GM21390 (cell line): ENCODE measurements at regions not wholly inside any gene's neighbourhood (a gene's known extent, or its start where the extent isn't known, plus 50 kb on each side); places are given as distances from the start of the nearest gene placed in this dataset.
"Not testable (repeated sequence)": the region's sequence is repeated elsewhere in the genome, so short reads cannot be mapped to it uniquely, and the experiment has no call there.

Experiments used
- ATAC-seq: cut with Tn5 transposase; IDR thresholded peaks from one replicate; pipeline ENCODE4 v1.9.1; 2021; ENCODE audit not compliant: unreplicated experiment

DNA sequence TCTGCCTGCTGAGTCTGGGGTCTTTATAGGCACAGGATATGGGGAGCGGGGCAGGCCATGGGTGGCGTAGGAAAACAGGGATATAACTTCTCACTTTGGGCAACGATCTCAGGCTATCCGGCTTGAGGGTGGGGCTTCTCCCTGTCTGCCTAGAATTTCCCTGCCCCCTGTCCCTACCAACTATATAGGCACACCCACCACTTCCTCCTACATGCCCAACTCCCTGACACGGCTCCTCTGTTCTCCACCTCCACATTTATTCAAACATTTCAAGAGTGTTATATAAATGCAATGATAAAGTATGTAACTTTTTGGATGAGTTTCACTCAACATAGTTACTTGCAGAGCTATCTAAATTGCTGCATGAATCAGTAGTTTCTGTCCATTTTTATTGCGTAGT, 363.2 kb upstream of the RORB start:
- no peak for ATAC-seq

DNA sequence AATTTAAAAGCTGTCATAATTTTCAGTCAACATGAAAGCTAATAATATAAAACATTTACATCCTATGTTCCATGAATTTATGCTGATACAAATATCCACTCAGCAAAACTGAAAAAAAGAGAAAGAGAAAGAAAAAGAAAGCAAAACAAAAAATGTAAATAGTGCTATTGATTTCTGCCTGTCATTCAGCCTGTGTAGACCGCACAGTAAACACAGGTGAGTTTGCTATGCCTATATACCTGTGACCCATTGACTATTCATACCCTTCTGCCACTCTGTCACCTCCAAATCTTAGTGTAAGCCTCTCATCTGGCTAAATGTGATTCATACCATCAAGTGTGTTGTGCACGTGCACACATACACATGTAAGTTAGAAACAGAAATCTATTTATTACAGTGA, 359.0 kb upstream of the RORB start:
- no peak for ATAC-seq

DNA sequence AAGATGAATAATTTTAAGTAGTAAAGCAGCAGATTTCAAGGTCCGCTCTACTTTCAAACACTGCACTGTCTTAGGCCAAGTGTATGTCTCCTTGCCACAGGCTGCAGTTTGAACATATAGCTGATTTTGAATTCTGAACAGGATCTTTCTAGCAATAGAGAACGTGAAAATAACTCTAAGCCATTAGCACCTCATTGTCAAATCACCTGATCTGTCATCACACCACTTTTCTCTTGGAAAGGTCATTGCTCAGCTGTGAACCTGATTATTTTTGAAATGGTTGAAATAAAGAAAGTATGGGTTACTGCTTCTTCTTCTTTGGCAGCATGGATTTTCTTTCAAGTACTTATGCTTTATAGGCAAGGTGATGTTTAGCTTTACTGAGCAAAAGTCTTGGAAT, 357.0 kb upstream of the RORB start:
- ATAC-seq = no peak

DNA sequence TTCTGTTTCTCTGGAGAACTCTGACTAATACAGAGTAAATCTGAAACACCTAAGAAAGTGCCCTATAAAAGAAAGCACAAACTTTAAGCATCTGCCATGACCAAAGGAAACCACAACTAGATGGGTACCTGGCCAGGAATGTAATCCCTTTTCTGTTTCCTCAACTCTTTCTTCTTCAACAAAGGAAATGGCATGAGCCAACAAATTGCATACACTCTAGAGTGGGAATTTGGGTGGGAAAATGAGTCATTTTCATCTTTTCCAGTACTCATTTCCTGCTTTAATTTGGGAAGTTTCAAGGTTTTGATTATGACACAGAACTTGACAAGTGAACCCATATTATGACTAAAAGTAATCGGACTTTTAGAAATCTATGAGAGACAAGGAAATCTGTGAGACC, 349.2 kb upstream of the RORB start:
- no peak for ATAC-seq

DNA sequence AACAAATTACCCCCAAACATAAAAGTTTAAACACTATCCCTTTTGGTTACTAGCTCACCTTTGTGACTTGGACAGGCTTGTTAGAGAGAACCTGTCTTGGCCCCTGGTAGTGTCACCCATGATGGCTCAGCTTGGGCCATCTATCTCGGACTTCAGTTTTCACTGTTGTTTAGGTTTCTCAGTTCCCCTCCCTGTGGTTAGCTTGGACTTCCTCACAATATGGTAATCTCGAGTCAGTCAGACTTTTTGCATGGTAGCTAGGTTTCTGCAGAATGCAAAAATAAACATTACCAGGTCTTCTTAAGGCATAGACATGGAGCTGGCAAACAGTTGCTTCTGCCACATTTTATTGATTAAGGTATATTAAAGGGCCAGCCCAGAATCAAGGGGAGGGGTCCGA, 324.3 kb upstream of the RORB start:
- peak; percentile 100 for ATAC-seq

DNA sequence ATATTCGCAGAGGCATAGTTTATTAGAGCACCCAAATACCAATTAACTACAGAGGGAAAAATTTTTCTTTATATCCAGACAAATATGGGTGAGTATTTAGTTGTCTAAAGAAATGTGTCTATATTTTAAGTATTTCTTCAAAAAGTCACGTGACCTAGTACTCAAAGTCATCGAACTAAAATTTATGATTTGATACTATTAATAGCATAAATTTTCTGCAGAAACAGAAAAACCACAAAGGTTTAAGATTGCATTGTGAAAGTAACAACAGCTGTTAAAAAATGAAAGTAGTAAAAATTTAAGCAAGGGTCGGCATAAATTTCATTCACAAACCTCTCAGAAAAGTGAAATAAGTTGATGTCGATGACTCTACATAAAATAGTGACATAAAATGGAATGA, 323.9 kb upstream of the RORB start:
- ATAC-seq = peak; percentile 45

DNA sequence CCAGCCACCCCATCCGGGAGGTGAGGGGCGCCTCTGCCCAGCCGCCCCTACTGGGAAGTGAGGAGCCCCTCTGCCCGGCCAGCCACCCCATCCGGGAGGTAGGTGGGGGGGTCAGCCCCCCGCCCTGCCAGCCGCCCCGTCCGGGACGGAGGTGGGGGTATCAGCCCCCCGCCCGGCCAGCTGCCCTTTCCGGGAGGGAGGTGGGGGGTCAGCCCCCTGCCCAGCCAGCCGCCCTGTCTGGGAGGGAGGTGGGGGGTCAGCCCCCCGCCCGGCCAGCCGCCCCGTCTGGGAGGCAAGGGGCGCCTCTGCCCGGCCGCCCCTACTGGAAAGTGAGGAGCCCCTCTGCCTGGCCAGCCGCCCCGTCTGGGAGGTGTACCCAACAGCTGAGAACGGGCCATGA, 299.4 kb upstream of the RORB start:
- ATAC-seq = not testable (repeated sequence)

DNA sequence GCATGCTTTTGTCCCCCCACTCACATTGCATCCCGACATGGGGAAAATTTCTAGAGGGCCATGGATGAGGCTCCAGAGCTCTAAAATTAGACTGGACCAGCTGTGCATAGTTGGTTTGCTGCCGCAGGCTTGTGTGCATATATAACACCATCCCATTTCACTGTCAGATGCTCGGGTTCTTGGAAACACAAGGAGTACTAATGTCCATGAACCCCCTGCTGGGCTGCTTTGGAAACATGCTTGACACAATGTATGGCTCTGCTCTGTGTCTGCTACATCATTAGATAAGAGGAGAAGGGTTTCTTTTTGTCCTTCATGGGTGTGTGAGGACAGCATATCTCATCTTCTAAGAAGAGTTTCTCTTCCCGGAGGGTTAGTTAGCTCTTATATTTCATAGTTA, 292.1 kb upstream of the RORB start:
- ATAC-seq = no peak

DNA sequence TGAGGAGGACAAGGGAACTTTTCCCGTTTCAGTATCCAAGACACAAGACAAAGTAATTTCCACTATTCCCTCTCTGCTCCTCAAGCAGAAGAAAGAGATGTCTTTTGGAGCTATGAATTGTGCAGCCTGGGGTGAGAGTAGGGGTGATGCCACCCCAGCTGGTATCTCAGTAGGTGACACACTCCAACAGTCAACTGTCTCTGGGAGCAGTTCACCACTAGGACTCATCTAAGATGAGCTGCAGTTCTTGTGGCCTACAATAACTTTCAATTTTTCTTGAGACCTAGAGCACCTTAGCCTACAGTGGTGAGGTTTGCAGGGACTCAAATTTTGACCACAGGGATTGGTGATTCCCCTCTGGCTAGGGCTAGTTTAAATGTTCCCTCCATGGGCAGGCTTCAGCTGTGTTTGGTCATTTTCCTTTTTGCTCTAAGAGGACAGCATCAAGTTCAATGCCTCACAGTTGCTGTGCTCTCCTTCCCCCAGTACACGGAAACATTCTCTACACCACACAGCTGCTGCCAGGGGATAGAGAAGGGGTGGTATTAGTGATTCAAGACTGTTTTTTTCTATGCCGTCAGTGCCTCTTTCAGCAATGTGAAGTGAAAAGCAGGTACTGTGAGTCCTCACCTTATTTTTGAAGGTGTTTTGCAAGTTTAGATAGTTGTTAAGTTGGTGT, 278.6 kb upstream of the RORB start:
- no peak for ATAC-seq

DNA sequence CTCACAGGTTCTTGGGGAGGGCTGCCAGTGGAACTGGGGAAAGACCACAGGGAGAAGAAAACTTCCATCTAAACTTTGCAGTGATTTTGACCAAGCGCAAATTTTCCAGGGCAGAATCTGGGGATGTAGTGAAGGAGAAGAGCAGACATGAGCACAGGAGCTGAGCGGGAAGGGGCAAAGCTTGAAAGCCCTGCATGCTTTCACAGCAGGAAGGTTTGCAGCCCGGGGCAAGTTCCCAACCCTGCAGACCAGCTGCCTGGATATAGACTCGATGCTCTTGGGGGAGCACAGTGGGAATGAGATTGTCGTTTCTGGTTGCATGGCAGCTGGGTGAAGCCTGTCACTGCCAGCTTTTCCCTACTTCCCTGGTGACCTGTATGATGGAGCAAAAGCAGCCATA, 276.8 kb upstream of the RORB start:
- no peak for ATAC-seq

DNA sequence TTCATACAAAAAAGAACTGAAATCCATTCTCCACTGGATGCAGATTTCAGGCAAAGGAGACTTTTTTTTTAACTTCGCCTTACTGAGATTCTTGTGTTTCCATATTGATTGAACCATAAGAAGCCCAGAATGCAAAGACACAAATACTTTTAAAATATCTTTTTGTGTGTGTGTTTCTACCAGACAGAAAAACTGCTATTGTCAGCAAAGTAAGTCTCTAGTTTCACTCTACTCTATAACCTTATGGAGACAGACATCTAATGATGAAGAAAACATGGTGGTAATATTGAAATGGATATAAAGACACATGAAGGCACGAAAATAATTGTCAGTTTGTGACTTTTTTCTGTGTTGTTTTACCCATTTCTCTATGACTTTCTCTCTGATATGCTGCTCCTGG, 260.3 kb upstream of the RORB start:
- ATAC-seq = no peak

DNA sequence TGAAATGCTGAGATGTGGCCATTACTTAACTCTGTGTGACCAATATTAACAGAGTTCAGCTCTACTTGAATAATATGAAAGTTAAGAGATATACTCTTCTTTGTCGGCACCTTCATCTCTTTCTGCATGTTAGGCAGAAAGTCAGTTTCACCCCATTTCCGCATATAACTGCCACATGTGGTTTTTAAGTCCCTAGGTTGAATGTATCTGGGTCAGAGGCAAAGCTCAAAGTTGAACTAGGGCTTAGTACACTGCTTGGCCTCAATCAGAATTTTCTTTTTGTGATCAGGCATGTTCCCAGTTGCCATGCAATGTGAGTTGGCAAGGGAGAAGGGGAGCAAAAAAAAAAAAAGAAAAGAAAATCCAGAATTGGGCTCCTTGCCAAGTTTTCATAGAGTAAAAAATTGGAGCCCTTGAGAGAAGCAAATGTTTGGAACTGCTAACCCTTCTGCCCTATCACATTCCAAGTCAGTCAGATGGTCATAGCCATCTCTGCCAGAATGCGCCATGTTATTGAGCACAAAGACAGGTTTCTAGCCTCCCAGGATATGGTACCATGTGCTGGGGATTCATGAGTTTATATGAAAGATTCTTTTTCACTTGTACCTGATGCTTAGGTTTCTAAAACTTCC, 251.2 kb upstream of the RORB start:
- no peak for ATAC-seq

DNA sequence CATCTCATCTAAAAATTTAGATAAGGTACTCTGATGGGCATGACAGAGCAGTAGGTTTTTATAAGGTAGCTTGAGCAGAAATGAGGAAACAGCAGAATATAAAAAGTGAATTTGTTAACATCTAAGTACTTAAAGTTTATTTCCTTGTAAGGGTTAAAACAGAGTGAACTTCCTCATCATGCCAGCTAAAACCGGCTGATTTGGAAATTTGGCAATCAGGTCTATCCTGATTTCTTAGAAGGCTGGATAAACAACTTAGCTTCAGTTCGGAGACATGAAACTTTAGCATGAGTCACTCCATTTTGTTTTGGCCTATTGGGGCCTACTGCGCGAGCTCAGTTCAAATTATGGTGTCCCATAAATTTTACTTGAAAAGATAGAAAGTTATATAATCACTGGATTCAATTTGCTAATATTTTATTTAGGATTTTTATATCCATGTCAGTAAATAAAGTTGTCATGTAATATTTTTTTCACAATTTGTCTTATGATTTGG, 241.6 kb upstream of the RORB start:
- ATAC-seq = no peak

DNA sequence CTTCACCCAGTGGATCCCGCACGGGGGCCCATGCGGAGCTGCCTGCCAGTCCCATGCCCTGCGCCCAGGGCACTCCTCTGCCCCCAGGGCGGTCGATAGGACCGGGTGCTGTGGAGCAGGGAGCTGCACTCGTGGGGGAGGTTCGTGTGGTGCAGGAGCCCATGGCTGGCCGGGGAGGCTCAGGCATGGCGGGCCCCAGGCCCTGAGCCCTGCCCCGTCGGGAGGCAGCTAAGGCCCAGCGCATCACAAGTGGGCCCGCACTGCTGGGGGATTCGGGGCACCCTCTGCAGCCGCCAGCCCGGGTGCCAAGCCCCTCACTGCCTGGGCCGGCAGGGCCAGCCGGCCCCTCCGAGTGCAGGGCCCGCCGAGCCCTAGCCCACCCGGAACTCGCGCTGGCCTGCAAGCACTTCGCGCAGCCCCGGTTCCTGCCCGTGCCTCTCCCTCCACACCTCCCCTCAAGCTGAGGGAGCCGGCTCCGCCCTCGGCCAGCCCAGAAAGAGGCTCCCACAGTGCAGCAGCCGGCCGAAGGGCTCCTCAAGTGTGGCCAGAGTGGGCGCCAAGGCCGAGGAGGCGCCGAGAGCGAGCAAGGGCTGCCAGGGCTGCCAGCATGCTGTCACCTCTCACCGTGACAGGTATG, 221.1 kb upstream of the RORB start:
- no peak for ATAC-seq

DNA sequence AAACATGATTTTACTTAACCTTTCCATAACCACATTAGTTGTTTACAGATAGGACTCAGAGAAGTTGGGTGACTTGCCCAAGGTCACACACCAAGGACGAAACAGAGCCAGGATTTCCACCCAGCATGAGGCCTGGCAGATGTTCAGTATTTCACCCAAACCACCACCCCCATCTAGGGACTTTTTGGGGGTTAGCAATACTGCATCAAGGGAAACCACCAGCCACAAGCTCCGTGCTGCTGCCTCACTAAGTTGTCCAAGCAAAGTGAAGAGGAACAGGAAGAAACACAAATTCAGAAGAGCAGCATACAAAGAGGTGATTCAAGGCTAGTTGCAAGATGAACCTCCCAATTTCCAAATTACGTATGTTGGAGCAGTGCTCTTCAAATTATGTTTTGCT, 219.6 kb upstream of the RORB start:
- peak; percentile 93 for ATAC-seq

DNA sequence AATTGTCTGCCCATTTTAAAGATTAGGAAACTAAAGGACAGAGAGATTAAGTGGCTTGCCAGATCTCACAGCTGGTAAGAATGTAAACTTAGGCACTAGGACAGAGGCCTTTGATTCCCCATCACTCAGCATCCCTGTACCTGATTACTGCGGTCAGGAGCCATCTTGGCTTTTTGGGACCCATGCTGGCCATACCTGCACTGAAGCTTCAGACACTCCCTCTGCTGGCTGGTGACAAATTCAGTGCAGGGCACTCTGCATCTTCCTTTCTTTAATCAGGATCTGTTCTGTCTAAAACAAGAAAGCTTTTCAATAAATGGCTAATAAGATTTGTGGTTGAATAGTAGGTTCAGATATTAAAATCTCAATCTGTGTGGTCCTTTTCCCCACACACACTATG, 215.5 kb upstream of the RORB start:
- ATAC-seq = no peak

DNA sequence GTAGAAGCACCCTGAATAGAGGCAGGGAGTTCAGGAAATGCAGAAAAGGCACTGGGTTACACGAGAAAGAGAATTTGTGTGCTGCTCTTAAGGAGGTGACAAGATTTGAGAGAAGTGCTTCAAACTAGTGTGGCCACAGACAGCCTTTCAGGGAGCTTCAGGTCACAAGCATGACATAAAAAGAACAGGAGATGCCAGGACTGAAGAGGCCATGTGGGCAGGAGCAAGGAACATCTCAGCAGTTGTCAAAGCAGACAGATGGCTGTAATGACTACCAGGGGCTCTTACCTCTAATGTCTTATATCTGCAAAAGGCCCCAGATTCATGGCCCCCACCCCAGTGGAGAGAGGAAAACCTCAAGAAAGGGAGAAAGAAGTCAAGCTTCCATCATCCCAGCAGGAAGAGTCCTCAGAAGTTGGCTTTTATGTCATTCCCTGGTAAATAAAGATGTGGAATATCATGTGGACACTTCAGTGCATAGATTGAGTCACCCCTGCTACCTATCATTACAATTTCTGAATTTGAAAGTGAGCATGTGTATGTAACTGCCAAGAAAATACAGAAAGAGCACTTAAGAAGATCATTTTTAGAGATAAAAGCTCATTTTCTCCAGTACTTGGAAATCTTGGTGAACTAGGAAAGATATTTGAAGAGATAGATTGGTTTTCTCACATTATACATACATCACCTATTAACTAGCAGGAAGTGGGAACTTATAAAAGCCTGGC, 214.4 kb upstream of the RORB start:
- no peak for ATAC-seq

DNA sequence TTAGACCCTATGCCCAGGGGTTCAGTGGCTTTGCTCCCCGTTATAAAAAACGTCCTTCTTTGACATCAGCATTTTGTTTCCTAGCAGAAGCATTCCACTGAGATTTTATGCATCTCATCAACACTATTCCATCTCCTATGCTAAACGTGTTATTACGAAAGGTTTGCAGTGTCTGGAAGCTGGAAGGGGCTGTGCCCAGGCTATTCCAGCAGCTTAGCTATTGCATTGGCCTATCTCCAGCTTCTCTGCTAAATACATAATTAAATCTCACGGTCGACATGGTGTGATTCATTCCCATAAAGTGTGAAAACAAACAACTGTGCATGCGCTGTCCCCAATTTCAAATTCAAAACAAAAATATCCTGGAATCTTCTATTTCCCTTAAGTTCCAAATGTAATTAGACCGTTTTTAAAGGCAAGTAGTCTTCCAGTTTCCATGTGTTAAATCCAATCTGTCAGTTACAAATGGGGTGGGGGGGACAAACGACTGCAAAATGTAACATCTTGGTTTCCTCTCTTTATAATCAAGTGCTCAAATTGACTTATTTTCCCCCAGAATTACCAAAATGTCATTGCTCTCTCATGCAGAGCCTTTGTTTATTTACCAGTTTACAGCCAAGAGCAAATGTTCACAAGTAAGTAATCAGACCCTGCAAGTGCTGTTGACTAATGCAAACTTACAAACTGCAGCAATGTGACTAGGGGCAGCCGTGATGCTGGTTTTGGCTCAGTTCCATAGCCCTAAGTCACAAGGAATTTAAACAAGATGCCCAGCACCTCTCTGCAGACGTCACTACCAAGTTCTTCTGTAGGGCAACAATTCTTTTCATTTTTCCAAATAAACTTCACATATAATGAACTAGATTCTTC, 212.3 kb upstream of the RORB start:
- ATAC-seq = no peak

DNA sequence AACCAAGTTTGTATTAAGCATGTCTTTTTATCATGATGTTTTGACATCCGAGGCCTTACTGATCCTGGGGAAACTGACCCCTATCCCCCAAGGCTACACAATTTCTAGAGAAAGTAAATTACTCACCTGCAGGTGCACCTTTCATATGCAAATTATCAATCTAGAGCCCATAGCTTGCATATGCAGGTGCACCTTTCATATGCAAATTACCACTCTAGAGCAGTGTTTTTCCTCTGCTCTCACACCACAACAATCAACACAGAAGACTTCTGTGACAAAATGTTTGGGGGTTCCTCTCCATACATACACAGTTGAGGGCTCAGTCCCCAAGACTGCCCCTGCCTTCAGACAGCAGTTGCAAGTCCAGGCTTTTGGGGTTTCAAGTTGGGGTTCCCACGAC, 203.7 kb upstream of the RORB start:
- no peak for ATAC-seq

DNA sequence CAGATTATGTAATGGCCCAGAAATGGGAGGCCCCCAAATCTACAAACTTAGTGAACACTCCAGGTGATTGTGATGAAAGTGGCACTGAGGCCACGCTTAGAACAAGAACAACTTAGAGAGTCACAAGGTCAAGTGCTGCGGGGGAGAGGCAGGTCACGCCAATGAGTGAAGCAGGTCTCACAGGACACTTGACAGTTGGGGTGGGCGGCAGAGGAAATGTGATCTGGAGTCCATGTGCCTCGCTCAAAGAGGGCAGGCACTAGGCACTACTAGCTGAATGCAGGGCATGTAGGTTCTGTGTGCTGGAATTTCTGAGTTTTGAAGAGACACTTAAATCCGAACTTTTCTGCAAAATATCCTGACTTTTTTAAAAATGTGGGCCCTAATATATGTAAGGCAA, 193.2 kb upstream of the RORB start:
- ATAC-seq = no peak

DNA sequence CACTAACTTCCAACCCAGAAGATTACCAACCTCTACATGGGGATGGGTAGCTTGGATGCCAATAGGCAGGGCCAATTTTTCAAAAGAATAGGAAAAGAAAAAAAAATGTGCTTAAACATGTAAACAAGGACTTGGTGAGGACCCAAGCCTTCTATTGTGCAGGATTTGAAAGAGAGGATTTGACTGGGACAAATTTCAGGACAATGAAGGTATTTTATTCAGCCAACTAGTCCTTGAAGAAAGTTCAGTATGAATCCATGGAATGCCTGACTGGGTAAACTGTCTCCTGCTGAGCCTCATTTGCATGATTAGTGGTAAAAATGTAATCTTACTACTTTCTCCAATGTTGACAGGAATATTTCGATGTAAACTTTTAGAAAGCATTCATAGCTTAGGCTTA, 192.5 kb upstream of the RORB start:
- ATAC-seq = no peak
